ENCODE measurements at regions not wholly inside any gene's neighbourhood (a gene's known extent, or its start where the extent isn't known, plus 50 kb on each side); places are given as distances from the start of the nearest gene placed in this dataset.

- no peak for DNase-seq (ENCODE audit: low read depth)
These were observed 214.0 kb upstream of the ADRA1B start for GRCh38 chr5:159702301-159702700.

GRCh38 chr5:159702826-159703225 lies 213.5 kb upstream of the ADRA1B start:
- no peak for DNase-seq (ENCODE audit: low read depth)

GRCh38 chr5:159704160-159704559 lies 212.1 kb upstream of the ADRA1B start:
- DNase-seq (ENCODE audit: low read depth), result no peak

- DNase-seq (ENCODE audit: low read depth), result no peak
These were observed 210.3 kb upstream of the ADRA1B start for GRCh38 chr5:159705948-159706347.

- no peak for DNase-seq (ENCODE audit: low read depth)
These were observed 208.2 kb upstream of the ADRA1B start for GRCh38 chr5:159708090-159708489.

- no peak for DNase-seq (ENCODE audit: low read depth)
These were observed 203.6 kb upstream of the ADRA1B start for GRCh38 chr5:159712672-159713071.

GRCh38 chr5:159713254-159713653 lies 203.0 kb upstream of the ADRA1B start:
- no peak for DNase-seq (ENCODE audit: low read depth)

GRCh38 chr5:159713773-159714172 lies 202.5 kb upstream of the ADRA1B start:
- no peak for DNase-seq (ENCODE audit: low read depth)

- DNase-seq (ENCODE audit: low read depth), result no peak
These were observed 190.8 kb upstream of the ADRA1B start for GRCh38 chr5:159725475-159725874.

- no peak for DNase-seq (ENCODE audit: low read depth)
These were observed 189.1 kb upstream of the ADRA1B start for GRCh38 chr5:159727167-159727566.

GRCh38 chr5:159730285-159730684 lies 186.0 kb upstream of the ADRA1B start:
- DNase-seq (ENCODE audit: low read depth), result no peak

GRCh38 chr5:159732220-159732619 lies 184.1 kb upstream of the ADRA1B start:
- DNase-seq (ENCODE audit: low read depth), result no peak

- DNase-seq (ENCODE audit: low read depth), result no peak
These were observed 181.9 kb upstream of the ADRA1B start for GRCh38 chr5:159734366-159734765.

- no peak for DNase-seq (ENCODE audit: low read depth)
These were observed 181.2 kb upstream of the ADRA1B start for GRCh38 chr5:159735036-159735435.

- no peak for DNase-seq (ENCODE audit: low read depth)
These were observed 180.3 kb upstream of the ADRA1B start for GRCh38 chr5:159735749-159736660.

GRCh38 chr5:159736844-159737243 lies 179.4 kb upstream of the ADRA1B start:
- DNase-seq (ENCODE audit: low read depth), result no peak

- no peak for DNase-seq (ENCODE audit: low read depth)
These were observed 179.0 kb upstream of the ADRA1B start for GRCh38 chr5:159737263-159737662.

GRCh38 chr5:159741829-159742322 lies 174.4 kb upstream of the ADRA1B start:
- no peak for DNase-seq (ENCODE audit: low read depth)

GRCh38 chr5:159743234-159743633 lies 173.0 kb upstream of the ADRA1B start:
- no peak for DNase-seq (ENCODE audit: low read depth)

- no peak for DNase-seq (ENCODE audit: low read depth)
These were observed 169.6 kb upstream of the ADRA1B start for GRCh38 chr5:159746707-159747106.

- DNase-seq (ENCODE audit: low read depth), result no peak
These were observed 167.1 kb upstream of the ADRA1B start for GRCh38 chr5:159749146-159749545.

- DNase-seq (ENCODE audit: low read depth), result no peak
These were observed 166.1 kb upstream of the ADRA1B start for GRCh38 chr5:159750226-159750625.

- no peak for DNase-seq (ENCODE audit: low read depth)
These were observed 164.8 kb upstream of the ADRA1B start for GRCh38 chr5:159751459-159751858.
